ENCODE measurements at regions not wholly inside any gene's neighbourhood (a gene's known extent, or its start where the extent isn't known, plus 50 kb on each side); places are given as distances from the start of the nearest gene placed in this dataset.

- DNase-seq = no peak
Measured at GRCh38 chr3:178155521-178155920, 380.7 kb upstream of the KCNMB2 start.

DNA sequence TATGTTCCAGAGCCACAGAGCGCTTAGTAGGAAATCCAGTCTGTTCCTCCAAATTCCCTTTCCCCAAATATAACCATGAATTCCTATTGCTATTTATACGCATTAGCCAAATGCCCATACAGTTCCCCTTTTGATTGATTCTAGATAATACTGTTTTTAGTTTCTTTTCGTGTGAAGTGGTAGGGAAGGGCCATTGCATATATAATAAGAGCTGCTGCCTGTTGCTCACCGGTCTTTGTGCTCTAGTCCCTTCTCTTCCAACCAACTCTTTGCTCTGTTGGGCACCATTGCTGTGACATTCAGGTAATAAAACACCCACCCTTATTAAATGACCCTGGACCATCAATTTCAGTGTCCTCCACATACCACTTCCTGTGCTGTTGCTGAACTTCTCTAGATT is 379.9 kb upstream of the KCNMB2 start:
- no peak for DNase-seq

GRCh38 chr3:178159691-178160220 is 376.5 kb upstream of the KCNMB2 start:
- no peak for DNase-seq

DNA sequence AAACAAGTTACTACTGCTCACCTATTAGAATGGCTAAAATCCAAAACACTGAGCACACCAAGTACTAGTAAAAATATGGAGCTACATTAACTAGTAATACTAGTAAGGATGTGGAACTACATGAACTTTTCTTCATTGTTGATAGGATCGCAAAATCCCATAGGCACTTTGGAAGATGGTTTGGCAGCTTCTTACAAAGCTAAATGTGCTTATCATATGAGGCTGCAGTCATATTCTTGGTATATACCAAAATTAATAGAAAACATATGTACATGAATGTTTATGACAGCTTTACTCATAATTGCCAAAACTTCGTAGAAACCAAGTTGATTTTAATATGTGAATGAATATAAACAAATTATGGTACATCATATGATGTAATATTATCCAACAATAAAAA is 366.8 kb upstream of the KCNMB2 start:
- DNase-seq = no peak

DNA sequence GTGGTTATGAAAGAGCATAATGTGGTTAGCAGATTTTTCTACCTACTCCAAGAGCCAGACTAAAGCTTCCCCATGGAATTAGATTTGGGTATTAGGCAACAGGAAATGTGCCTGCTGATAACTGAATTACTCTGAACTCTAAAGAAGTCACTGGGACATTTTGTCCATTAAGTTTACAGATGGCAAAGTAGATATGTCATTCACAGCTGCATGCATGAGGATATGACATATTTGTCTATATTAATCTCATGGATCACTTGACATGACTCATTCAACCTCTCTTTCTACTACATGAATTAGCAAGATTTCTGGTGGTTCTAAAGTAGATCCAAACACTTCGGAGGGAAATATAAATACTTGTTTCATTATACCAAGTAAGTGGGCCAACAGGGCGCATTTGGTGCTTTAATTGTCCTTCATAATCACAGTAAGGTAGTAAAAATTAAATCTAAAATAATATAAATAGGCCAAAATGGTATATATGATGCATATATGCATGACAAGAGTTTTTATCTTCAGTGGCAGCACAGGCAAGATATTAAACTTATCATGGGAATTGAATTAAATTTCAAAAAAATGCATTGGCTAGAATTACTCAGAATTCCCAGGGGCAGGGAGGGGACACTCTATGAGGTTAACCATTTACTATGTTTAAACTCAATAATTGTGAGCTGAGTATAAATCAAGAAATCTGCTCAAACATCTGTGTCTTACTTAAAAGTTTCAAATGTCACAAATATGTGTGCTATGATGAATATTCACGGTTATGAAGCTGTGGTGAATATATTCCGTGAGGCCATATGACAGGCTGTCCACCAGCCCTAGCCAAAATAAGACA is 365.3 kb upstream of the KCNMB2 start:
- DNase-seq = no peak

- DNase-seq = no peak
Measured at GRCh38 chr3:178172121-178172520, 364.1 kb upstream of the KCNMB2 start.

DNA sequence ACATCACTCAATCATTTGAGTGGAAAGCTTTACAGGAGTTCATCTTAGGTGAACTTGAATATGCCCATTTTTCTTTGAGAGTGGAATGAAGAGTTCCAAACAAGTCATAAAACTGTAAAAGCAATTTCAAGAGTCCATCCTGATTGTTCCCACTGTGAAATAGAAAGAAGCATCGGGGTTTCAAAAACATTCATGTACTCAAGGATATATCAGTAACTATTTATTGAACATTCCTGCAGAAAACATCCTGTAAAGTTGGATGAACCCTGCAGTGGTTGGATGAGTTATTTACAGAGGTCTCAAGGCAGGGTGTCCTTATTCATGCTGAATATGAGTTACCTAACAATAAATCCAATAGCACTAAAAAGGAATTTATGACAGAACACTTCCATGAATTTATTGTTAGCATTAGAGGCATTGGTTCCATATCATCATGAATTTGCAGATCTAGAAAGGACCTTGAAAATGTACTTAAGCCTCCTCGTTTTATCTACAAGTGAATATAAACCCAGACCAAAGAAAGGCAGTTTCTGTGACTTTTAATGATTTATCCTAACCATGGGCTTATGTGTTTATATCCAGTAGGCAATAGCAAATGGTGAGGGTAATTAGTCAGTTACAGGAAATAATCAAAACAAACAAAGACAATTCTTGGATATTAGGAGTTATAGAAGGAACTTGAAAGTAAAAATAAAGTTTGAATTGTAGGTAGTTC is 361.9 kb upstream of the KCNMB2 start:
- DNase-seq = no peak

- no peak for DNase-seq
Measured at GRCh38 chr3:178181088-178181487, 355.1 kb upstream of the KCNMB2 start.

- DNase-seq = no peak
Measured at GRCh38 chr3:178181784-178182183, 354.5 kb upstream of the KCNMB2 start.

GRCh38 chr3:178182337-178182779 is 353.9 kb upstream of the KCNMB2 start:
- no peak for DNase-seq

DNA sequence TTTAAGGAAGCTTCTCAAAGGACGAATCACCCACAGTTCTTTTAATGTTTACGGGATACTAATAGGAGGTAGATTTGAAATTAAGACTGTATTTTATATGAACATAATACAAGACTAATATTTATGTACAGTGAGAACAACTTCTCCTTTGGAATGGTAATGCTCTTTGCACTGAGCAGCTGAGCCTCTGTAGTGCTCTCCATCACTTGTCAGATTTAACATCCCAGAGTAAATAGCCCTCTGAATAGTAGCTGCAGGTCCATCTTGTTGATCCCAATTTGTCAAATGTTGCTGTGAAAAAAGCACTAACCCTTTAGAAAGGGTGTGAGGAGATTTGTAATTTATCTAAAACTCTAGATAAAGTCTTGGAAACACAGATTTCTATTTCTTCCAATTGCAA is 351.4 kb upstream of the KCNMB2 start:
- DNase-seq = no peak

DNA sequence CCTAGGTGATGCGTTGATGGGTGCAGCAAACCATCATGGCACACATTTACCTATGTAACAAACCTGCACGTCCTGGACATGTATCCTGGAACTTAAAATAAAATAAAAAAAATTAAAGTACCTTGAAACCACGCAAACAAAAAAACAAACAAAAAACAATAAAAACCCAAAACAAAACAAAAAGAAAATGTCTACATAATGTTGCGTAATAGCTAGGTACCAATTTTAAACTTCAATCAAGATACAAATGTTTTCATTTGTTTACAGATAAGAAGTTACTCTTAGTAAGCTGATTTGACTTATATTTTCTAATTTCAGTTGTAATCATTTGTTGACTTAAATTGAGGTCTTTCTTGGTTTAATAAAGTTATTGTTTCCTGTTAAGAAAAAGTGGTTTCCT is 349.6 kb upstream of the KCNMB2 start:
- DNase-seq = no peak

GRCh38 chr3:178189854-178190253 is 346.4 kb upstream of the KCNMB2 start:
- DNase-seq = no peak

- no peak for DNase-seq
Measured at GRCh38 chr3:178193846-178194245, 342.4 kb upstream of the KCNMB2 start.

- DNase-seq = no peak
Measured at GRCh38 chr3:178194539-178194938, 341.7 kb upstream of the KCNMB2 start.

- DNase-seq = no peak
Measured at GRCh38 chr3:178195824-178196223, 340.4 kb upstream of the KCNMB2 start.

DNA sequence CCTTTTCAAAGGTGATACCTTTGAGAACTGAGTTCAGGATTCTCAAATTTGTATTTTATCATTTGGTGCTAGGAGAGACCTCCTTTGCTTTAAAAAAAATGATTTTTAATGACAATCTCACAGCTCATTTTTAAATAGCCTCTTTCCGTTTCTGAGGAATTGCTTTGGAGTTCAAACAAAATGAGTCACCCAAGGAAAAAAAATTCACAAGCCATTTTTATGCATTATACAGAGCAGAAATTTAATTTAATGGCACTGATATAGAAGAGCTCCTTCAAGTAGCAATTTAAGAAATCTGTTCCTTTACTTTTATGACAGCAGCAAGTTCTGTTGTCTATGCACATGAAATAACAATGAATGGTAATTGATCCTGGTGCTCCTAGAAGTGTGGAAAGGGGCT is 337.9 kb upstream of the KCNMB2 start:
- no peak for DNase-seq

DNA sequence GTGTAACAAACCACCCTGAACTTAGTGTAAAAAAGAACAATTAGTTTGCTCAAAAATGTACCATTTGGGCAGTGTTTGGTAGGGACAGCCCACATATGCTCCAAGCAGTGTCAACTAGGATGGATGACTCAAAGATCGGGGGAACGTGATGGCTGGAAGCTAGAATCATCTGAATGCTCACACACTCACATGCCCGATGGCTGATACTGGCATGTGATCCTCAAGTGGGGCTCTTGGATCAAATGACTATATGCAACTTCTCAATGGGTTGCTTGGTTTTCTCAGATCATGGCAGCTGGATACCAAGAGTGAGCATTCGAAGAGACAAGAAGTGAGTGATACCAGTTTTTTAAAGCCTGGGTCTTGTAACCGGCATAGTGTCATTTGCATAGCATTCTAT is 335.9 kb upstream of the KCNMB2 start:
- no peak for DNase-seq

DNA sequence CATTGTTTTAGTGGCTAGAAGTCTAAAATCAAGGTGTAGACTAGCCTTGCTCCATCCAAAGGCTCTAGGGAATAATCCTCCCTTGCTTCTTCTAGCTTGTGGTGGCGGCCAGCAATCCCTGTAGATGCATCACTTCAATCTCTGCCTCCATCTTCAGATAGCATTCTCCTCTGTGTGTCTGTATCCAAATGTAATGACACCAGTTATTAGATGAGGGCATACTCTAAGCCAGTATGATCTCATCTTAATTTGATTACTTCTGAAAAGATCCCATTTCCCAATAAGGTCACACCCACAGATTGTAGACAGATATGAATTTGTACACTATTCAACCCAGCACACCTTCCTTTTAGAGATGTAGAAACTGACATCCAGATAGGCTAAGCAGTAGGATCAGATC is 334.5 kb upstream of the KCNMB2 start:
- no peak for DNase-seq

DNA sequence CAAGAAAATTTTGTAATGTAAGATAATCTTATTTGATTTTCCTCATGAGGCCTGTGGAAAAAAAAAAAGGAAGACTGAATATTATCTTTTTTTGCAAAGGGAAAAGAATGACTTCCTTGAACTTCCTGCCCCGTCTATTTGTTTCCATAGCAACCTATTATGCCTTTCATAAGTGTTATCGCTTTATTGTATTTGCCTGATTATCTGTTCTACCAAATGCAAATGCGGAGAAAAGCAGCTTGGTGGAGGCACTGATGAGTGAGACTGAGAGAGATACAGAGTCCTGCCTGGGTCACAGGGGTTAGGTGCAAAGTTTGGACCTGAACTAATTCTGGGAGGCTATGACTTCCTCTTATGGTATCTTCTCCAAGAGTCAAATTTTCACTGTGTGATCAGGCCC is 334.0 kb upstream of the KCNMB2 start:
- no peak for DNase-seq

GRCh38 chr3:178203165-178203564 is 333.1 kb upstream of the KCNMB2 start:
- no peak for DNase-seq

- DNase-seq = no peak
Measured at GRCh38 chr3:178203650-178204049, 332.6 kb upstream of the KCNMB2 start.

DNA sequence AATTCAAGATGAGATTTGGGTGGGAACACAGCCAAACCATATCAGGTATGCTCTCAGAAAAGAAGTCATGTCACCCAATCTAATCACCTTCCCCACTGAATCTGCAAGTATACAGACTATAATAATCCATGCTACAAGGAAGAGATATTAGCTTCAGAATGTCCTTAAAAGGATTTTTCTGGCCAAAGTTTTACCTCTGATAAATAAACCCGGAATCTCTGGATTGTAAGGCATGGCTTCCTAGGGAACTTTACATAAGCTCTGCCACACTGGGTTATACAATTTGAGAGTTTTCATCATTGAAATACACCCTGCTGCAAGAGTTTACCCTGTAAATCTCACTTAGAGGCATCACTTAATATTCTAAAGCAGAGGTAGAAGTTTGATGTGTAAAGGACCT is 330.5 kb upstream of the KCNMB2 start:
- DNase-seq = no peak

DNA sequence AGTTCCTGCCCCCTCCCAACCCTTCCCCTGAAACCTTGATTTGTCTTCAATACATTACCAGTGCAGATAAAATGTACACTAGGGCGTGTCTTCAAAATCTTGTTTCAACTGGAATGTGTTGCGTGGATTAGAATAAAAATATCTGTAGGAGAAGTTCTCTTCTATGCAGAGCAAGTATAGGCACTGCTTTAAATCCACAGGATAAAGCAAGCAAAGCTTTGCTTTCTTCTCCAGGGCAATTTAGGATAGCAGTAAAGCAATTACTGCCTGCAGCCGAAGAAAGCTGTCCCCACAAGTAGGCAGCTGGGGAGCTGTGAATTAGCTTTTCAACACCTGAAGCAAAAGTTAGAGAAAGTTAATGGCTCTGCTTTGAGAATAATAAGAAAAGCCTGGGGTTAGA is 329.7 kb upstream of the KCNMB2 start:
- DNase-seq = no peak
